A549 (cell line): ENCODE measurements at regions not wholly inside any gene's neighbourhood (a gene's known extent, or its start where the extent isn't known, plus 50 kb on each side); places are given as distances from the start of the nearest gene placed in this dataset.

Source experiments
- ATAC-seq, 2 experiments: fragments of 200-7000 bp in 1 of 2; fragments of >200 bp in 1 of 2; cut with Nextera tagmentation in 1 of 2; cut with Tn5 transposase in 1 of 2; 3 replicates each; pipeline versions ENCODE4 v1.8.0 to v1.9.1; 2018 to 2020; ENCODE audit warnings: mild to moderate bottlenecking in 1 of 2, moderate library complexity in 1 of 2
- CTCF ChIA-PET: fragments of 300-600 bp; sonication (Branson Sonifier 250); formaldehyde crosslinking; extraction: SDS; loops from one replicate; lab custom pipeline; 2021; ENCODE audit warnings: antibody characterized with exemption, inconsistent platforms; lab: Yijun Ruan, JAX
- POLR2A ChIA-PET: fragments of 350-600 bp; formaldehyde crosslinking; extraction: SDS; loops from one replicate; lab custom pipeline; 2021; ENCODE audit warnings: antibody characterized with exemption, inconsistent platforms; lab: Yijun Ruan, JAX
- DNase-seq, 2 experiments: peaks; one replicate each; pipeline versions ENCODE4 v3.0.0 to v3.0.0-alpha.2; 2011 to 2016; ENCODE audit warnings: low read depth in 1 of 2, low spot score in 1 of 2
- FAIRE-seq: peaks from 2 replicates; lab custom pipeline; 2011; peaks lifted over from hg19 to GRCh38; lab: Jason Lieb, UNC
- H3K27ac ChIP-seq, 2 experiments: fragments of >200 bp; sonication (Bioruptor Twin); formaldehyde crosslinking; 3 replicates each; pipeline ENCODE4 v1.5.1; 2016 to 2017
- H3K4me1 ChIP-seq: fragments of >200 bp; sonication (Bioruptor Twin); formaldehyde crosslinking; 3 replicates; pipeline ENCODE4 v1.6.1; 2016
- H3K4me2 ChIP-seq: fragments of >200 bp; sonication (Bioruptor Twin); formaldehyde crosslinking; 3 replicates; pipeline ENCODE4 v1.6.1; 2016
- H3K4me3 ChIP-seq: fragments of >200 bp; sonication (Bioruptor Twin); formaldehyde crosslinking; 3 replicates; pipeline ENCODE4 v1.5.1; 2016
- H3K9me3 ChIP-seq: fragments of >200 bp; sonication (Bioruptor Twin); formaldehyde crosslinking; 3 replicates; pipeline ENCODE4 v1.6.1; 2016
- ATOH8 ChIP-seq: fragments of 250-450 bp; sonication (Bioruptor Pico); IDR thresholded peaks from 2 replicates; pipeline ENCODE4 v1.5.0; 2020; ENCODE audit warnings: low read depth, mild to moderate bottlenecking, moderate library complexity
- CHD4 ChIP-seq: fragments of 200-600 bp; sonication (generic); IDR thresholded peaks from 2 replicates; pipeline ENCODE4 v1.6.1; 2016; ENCODE audit warnings: antibody characterized with exemption, mild to moderate bottlenecking, borderline replicate concordance
- EHF ChIP-seq: fragments of 250-450 bp; sonication (Bioruptor Pico); IDR thresholded peaks from 2 replicates; pipeline ENCODE4 v1.5.0; 2020; ENCODE audit warnings: mild to moderate bottlenecking
- ELK1 ChIP-seq: fragments of 150-350 bp; IDR thresholded peaks from 2 replicates; pipeline ENCODE4 v1.6.1; 2014; ENCODE audit warnings: low read depth, mild to moderate bottlenecking, low read length
- EP300 ChIP-seq, 2 experiments: fragments of >200 bp; sonication (Bioruptor Twin); formaldehyde crosslinking; IDR thresholded peaks; 2 replicates in 1 of 2; 3 replicates in 1 of 2; pipeline ENCODE4 v1.6.1; 2016 to 2017
- ESRRA ChIP-seq: fragments of 150-350 bp; IDR thresholded peaks from 2 replicates; pipeline ENCODE4 v1.6.1; 2014; ENCODE audit warnings: mild to moderate bottlenecking, low read length, borderline replicate concordance
- FOSL2 ChIP-seq, 2 experiments: fragments of 450-650 bp in 1 of 2; fragments of >200 bp in 1 of 2; sonication (Bioruptor Twin) in 1 of 2; formaldehyde crosslinking; IDR thresholded peaks; 2 replicates each; pipeline versions ENCODE4 v1.5.0 to v1.6.1; 2016 to 2020; ENCODE audit warnings: mild to moderate bottlenecking in 1 of 2, moderate library complexity in 1 of 2
- HDAC2 ChIP-seq: fragments of 200-600 bp; sonication (generic); IDR thresholded peaks from 2 replicates; pipeline ENCODE4 v1.6.1; 2016
- HEYL ChIP-seq: fragments of 250-450 bp; sonication (Bioruptor Pico); IDR thresholded peaks from 2 replicates; pipeline ENCODE4 v1.8.0; 2021; ENCODE audit warnings: mild to moderate bottlenecking, moderate library complexity
- HMGXB4 ChIP-seq: fragments of 250-450 bp; sonication (Bioruptor Pico); IDR thresholded peaks from 2 replicates; pipeline ENCODE4 v1.5.0; 2021; ENCODE audit warnings: mild to moderate bottlenecking, moderate library complexity, borderline replicate concordance
- HOXB5 ChIP-seq: fragments of 250-450 bp; sonication (Bioruptor Pico); IDR thresholded peaks from 2 replicates; pipeline ENCODE4 v1.5.0; 2020; ENCODE audit warnings: mild to moderate bottlenecking, moderate library complexity
- JUNB ChIP-seq: fragments of >200 bp; sonication (Bioruptor Twin); formaldehyde crosslinking; IDR thresholded peaks from 2 replicates; pipeline ENCODE4 v1.6.1; 2016
- MAFK ChIP-seq: fragments of 450-650 bp; IDR thresholded peaks from 2 replicates; pipeline ENCODE4 v1.6.1; 2014; ENCODE audit not compliant: partially characterized antibody
- MAX ChIP-seq: IDR thresholded peaks from 2 replicates; pipeline ENCODE4 v1.6.1; 2012
- MAZ ChIP-seq: fragments of 150-350 bp; IDR thresholded peaks from 2 replicates; pipeline ENCODE4 v1.6.1; 2014; ENCODE audit warnings: antibody characterized with exemption, low read depth, low read length, borderline replicate concordance
- NPAS2 ChIP-seq: fragments of 250-450 bp; sonication (Bioruptor Pico); IDR thresholded peaks from 2 replicates; pipeline ENCODE4 v1.8.0; 2022; ENCODE audit warnings: mild to moderate bottlenecking, moderate library complexity, borderline replicate concordance
- POLR2A ChIP-seq: IDR thresholded peaks from 2 replicates; pipeline ENCODE4 v1.6.1; 2012; ENCODE audit warnings: mild to moderate bottlenecking, low read length
- POLR2AphosphoS2 ChIP-seq: conservative IDR thresholded peaks from 2 replicates; pipeline ENCODE4 v1.6.1; 2012; ENCODE audit warnings: low read length, improper control_type of control experiment, inconsistent platforms
- REST ChIP-seq: fragments of 200-600 bp; sonication (generic); IDR thresholded peaks from 2 replicates; pipeline ENCODE4 v1.6.1; 2016; ENCODE audit warnings: antibody characterized with exemption, mild to moderate bottlenecking, moderate library complexity
- RNF2 ChIP-seq: fragments of 200-600 bp; sonication (generic); IDR thresholded peaks from 2 replicates; pipeline ENCODE4 v1.6.1; 2016; ENCODE audit warnings: low read depth, mild to moderate bottlenecking, antibody characterized with exemption, moderate library complexity, borderline replicate concordance
- SMC3 ChIP-seq: fragments of >200 bp; sonication (Bioruptor Twin); formaldehyde crosslinking; IDR thresholded peaks from 3 replicates; pipeline ENCODE4 v1.6.1; 2018; ENCODE audit warnings: inconsistent platforms
- SREBF2 ChIP-seq: fragments of 450-650 bp; IDR thresholded peaks from 2 replicates; pipeline ENCODE4 v1.6.1; 2014; ENCODE audit warnings: mild to moderate bottlenecking, moderate library complexity
- TFCP2L1 ChIP-seq: fragments of 250-450 bp; sonication (Bioruptor Pico); IDR thresholded peaks from 2 replicates; pipeline ENCODE4 v1.5.0; 2021; ENCODE audit warnings: mild to moderate bottlenecking
- TP53 ChIP-seq: fragments of 250-450 bp; sonication (Bioruptor Pico); IDR thresholded peaks from 2 replicates; pipeline ENCODE4 v1.5.0; 2021; ENCODE audit warnings: mild to moderate bottlenecking, moderate library complexity
- ZC3H11A ChIP-seq: fragments of 450-650 bp; IDR thresholded peaks from 2 replicates; pipeline ENCODE4 v1.6.1; 2014; ENCODE audit warnings: antibody characterized with exemption, mild to moderate bottlenecking
- ZFP36 ChIP-seq: fragments of 450-650 bp; IDR thresholded peaks from 2 replicates; pipeline ENCODE4 v1.6.1; 2014; ENCODE audit warnings: borderline replicate concordance; ENCODE audit not compliant: partially characterized antibody
- ZNF302 ChIP-seq: fragments of 250-450 bp; sonication (Bioruptor Pico); IDR thresholded peaks from 2 replicates; pipeline ENCODE4 v1.9.0; 2021; ENCODE audit warnings: inconsistent platforms, mild to moderate bottlenecking, moderate library complexity
- WGBS: methylation state at CpG from one replicate; pipeline ENCODE4 v1.1.6; 2017; ENCODE audit errors: missing lambda C conversion rate; 5-methylcytosine and 5-hydroxymethylcytosine counted together

- Histone ChIP-seq H3K4me2 (peak overlapping the region; percentile 56), H3K27ac (no peak overlapping the region), H3K4me1 (no peaks in the 10 kb centered on the region), H3K4me3 (no peak overlapping the region; the same call in 2 of the 3 replicates), H3K9me3 (no peaks in the 10 kb centered on the region; the same call in 2 of the 3 replicates)
- 19% methylated on average over 51 of the region's 60 CpGs for WGBS
- TF ChIP-seq MAZ (no peak), MAFK (no peak), TFCP2L1 (CRISPR knock-in tag) (no peak), FOSL2 (IDR thresholded peaks at IDR 0.05) (no peak), FOSL2 (CRISPR knock-in tag; IDR thresholded peaks at IDR 0.05) (no peak), JUNB (no peak), HEYL (CRISPR knock-in tag) (no peak), POLR2A (no peak), CHD4 (no peak), SREBF2 (no peak), ZNF302 (CRISPR knock-in tag) (no peak), MAX (no peak), TP53 (CRISPR knock-in tag) (no peak), RNF2 (no peak), ZC3H11A (no peak), REST (no peak), NPAS2 (CRISPR knock-in tag) (no peak), HOXB5 (CRISPR knock-in tag) (no peak), ATOH8 (no peak)
- DNase-seq (no peak), FAIRE-seq (no peak), ATAC-seq (peak in 1 of 2 experiments; percentile 51; a peak in 2 of 6 replicates)
- POLR2A ChIA-PET = no interaction called here
- CTCF ChIA-PET = interaction anchor here (3.1 kb wide), 1 partner anchor 11 kb away, joined by 20 read pairs; no protein-coding TSS in a partner anchor
These were observed 303.0 kb downstream of the PARP8 start for GRCh38 chr5:50969151-50970031.

GRCh38 chr5:50975840-50976239, 309.4 kb downstream of the PARP8 start:
- ATAC-seq (no peak), FAIRE-seq (no peak), DNase-seq (no peak)
- 0% methylated on average over 2 of the region's 2 CpGs for WGBS
- Histone ChIP-seq H3K4me3 (no peak overlapping the region), H3K4me1 (no peaks in the 10 kb centered on the region), H3K9me3 (no peaks in the 10 kb centered on the region), H3K27ac (no peak overlapping the region), H3K4me2 (no peak overlapping the region)
- POLR2A ChIA-PET = no interaction called here
- CTCF ChIA-PET = no interaction called here
- TF ChIP-seq ELK1 = no peak
- TF ChIP-seq ESRRA = no peak
- TF ChIP-seq JUNB = no peak
- TF ChIP-seq TP53 (CRISPR knock-in tag) = no peak
- TF ChIP-seq EP300 (IDR thresholded peaks at IDR 0.05) = no peak
- TF ChIP-seq HDAC2 = no peak
- TF ChIP-seq POLR2A = no peak
- no peak for TF ChIP-seq ZFP36
- no peak for TF ChIP-seq TFCP2L1 (CRISPR knock-in tag)
- no peak for TF ChIP-seq POLR2AphosphoS2
- TF ChIP-seq HMGXB4 (CRISPR knock-in tag) = no peak
- no peak for TF ChIP-seq SREBF2
- TF ChIP-seq SMC3 = no peak
- TF ChIP-seq EHF (CRISPR knock-in tag) = no peak
